ENCODE measurements at regions not wholly inside any gene's neighbourhood (a gene's known extent, or its start where the extent isn't known, plus 50 kb on each side); places are given as distances from the start of the nearest gene placed in this dataset.

DNA sequence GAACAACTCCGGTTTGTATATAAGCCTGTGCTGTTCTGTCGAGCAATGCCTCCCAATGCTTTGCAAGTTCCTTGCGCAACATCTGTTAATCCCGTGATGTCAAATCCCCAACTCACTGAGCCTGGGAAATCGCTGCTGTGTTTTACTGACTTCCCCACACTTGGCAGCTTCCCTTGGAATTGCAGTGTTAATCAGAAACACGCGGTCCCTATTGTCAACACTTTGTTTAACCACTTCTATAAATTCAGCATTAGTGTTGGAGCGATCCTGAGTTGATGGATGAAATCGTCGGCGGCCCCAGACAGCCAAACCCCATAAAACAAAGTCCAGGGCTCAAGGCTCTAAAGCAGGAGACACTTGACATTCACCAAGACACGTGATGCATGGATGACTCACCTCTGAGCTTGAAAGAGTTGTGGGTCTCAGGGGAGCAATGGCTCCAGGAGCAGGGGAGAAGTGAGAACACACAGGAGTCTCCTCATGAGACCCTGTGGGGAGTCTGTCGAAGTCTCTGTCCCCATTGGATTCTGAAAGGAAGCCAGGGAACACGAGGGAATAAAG lies 555.3 kb downstream of the MIAT start:
- DNase-seq = peak; percentile 92

DNA sequence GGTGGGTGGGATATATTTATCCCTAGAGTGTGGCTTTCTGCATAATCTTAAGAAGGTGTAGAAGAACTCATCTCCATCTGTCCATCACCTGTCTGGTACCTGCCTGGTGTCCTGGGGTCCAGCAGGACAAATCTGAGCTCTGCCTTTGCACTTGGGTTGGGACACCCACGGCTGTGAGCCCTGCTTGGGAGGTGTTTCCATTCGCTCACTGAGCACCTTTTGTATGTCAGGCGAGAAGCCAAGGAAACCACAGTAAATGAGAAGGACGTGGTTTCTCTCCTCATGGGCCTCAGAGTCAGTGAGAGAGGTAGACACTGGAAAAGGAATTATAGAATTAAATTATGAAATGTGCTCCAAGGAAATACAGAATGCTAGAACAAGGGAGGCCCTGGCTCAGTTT lies 555.9 kb downstream of the MIAT start:
- no peak for DNase-seq

DNA sequence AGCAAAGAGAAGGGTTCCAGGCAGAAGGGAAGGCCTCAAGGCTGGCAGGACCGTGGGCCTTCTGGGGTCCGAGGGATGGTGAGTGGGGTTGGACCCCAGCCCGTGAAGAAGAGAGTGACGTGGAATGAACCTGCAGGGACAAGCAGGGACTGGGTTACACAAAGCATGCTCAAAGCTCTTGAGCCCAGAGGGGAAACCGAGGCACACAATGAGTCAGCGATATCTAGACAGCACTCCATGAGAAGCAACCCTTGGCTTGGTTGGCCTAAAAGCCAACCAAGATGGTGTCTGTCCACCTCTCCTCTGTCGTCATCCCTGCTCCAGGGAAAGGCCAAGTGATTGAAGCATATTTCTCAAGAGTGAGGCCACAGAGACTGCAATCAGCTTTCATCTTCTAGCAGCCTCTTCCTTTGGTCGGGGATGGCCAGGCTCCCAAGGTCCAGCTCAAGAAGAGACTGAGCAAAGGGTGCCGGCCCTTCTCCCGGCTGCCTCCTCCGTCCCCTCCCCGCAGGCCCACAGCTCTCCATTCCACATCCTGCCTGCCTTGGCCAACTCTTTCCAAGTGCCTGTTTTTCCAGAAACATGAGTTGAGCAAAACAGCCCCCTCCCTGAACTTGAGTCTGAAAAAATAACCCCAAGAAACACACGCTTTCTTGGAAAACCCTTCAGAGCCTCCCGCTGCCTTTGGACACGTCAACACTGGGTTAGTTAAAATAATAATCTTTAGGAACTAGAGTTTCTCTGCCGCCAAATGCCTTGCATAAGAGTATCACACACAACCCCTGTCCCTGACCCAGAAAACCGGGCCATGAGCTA lies 556.6 kb downstream of the MIAT start:
- peak; percentile 91 for DNase-seq

DNA sequence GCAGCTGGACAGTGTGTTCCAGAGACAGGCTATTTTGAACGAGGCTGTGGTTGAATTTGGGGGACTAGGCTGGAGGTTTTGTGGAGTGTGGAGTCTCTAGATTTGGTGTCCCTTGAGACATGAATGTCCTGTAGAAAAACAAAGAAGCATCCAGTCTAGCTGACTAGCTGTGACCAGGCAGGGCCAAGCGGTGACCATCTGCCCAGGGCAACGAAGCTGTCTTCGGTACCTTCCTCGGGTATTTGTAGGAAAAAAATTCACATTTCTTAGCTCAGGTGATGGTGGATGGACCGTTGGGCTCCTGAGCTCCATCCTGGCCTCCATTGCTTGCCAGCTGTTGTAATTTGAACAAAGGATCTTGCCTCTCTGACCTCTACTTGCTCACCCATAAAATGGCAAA lies 557.3 kb downstream of the MIAT start:
- DNase-seq = no peak

DNA sequence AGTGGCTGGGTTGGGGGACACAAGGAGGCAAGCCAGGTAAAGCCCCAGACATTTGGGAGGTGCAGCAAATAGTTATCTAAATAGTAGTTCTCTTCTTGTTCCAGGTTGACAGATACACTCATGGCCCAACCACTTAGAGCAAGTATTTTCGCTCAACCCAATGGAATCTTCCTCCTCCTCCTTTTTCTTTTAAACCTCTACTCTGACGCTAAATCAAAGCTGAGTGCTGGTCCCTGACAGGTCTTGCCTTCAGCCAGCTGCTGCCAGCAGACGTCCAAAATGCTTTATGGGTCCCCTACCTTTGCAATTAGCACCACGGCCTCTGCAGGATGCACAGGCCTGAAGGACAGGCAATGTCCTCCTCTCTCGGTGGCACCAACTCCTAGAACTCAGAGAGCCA lies 558.5 kb downstream of the MIAT start:
- no peak for DNase-seq

DNA sequence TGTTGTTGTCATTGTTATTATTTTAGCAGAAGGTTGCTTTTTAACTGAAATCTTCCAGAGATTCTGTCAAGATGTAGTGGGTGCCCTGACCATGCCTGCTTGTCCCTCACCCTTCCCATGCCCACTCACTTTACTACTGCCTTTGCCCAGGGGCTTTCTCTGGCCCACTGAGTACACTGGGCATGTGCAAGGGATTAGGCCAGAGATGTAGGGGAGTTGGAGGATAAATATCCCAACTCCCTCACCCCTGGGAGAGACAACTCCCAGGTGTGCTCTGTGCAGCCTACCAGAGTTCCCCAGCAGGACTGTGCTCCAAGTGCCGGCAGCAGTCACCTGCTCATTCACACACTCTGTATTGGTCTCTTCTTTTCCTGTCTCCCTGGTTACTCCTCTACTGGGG lies 559.1 kb downstream of the MIAT start:
- no peak for DNase-seq

DNA sequence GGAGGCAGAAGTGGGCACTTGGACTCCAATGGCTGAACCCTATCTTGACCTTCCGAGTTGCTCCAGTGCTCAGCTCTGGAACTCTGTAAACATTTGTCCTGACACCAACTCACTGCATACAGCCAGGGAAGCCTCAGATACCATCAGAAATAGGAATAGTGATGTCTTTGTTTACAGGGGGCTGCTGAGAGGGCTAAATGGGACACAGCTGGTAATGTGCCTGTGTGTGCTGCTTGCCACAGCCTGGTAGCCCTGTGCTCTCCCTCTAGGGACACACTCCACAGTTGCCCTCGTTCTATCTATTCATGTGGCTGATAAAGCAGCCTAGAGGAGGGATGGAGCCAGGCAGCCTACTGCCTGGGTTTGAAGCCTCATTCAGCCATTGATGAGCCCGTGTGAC lies 559.8 kb downstream of the MIAT start:
- DNase-seq = no peak

DNA sequence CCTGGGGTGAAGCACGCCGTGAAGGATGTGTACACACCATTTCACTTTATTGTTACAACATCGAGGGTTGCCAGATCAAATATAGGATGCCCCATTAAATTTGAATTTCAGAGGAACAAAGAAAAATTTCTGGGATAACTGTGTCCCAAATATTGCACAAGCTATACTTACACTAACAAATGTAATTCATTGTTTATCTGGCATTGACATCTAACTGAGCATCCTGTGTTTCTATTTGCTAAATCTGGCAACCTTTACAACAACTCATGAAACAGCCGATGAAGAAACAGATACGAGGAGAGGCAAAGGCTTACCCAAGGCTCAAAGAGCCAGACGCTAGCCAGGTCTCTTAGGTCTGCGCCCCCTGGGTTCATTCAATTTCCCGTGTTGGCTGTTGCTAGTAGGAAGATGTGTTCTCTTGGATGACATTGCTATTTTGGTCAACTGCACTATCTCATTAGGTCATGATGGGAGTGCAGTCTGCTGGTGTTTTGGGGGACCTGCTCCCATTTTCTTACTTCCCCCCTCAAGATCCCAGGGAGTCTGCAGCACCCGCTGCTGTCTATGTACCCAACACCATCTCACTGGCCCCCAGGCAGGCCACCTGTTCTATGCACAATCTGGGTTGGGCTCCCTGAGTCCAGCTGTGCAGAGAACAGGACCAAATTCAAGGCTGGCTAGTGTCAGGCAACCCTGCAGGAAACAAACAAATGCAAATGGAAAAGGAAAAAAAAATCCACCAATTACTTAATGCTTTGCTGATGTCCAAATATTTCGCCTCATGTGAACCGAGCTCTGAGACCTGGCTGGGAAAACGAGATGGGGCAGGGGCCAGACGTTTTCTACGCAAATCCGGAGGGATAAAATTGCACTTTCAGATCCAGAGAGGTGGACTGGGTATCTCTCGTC lies 560.9 kb downstream of the MIAT start:
- peak; percentile 77 for DNase-seq

DNA sequence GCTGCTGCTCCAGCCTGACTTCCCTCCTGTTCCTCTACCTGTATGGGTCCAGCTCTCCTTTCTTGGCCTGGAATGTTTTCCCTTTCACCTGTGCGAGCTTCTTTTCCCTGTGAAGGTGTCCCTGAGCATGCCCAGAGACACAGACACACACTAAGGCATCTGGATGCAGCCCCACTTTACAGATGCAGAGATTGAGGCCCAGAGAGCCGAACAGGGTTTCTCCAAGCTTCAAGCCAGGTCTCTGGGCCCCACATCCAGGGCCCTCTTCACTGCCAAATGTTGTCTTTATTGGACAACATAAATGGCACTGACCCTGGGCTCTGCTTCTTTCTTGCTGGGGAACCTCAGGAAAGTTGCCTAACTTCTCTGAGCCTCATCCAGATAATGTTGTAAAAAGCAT lies 561.6 kb downstream of the MIAT start:
- DNase-seq = no peak

DNA sequence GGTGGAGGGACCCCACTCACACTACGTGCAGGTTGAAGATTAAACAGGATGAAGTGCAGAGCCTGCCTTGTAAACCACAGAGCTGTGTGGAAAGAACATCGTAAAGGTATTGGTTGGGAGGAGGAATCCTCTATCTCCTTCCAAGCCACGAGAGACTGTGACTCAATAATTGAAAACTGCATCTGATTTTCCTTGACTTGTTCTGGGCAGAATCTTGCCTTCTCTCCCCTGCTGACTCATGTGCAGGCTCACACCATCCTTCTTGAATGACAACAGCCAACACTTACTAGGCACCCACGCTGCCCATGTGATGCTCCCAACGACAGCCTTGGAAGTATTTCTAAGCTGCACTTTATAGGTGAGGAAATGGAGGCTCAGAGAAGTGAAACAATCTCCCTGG lies 563.0 kb downstream of the MIAT start:
- DNase-seq = no peak

DNA sequence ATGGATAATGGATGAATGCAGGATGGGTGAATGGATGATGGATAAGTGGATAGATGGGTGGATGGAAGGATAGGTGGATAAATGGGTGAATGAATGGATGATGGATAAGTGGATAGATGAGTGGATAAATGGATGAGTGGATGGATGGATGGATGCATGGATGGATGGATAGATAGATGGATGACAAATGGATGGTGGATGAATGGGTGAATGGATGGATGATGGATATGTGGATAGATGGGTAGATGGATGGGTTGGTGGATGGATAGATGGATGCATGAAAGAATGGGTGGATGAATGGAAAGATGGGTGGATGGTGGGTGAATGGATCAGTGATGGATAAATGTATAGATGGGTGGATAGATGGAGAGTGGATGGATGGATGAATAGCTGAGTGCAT lies 564.8 kb downstream of the MIAT start:
- no peak for DNase-seq

DNA sequence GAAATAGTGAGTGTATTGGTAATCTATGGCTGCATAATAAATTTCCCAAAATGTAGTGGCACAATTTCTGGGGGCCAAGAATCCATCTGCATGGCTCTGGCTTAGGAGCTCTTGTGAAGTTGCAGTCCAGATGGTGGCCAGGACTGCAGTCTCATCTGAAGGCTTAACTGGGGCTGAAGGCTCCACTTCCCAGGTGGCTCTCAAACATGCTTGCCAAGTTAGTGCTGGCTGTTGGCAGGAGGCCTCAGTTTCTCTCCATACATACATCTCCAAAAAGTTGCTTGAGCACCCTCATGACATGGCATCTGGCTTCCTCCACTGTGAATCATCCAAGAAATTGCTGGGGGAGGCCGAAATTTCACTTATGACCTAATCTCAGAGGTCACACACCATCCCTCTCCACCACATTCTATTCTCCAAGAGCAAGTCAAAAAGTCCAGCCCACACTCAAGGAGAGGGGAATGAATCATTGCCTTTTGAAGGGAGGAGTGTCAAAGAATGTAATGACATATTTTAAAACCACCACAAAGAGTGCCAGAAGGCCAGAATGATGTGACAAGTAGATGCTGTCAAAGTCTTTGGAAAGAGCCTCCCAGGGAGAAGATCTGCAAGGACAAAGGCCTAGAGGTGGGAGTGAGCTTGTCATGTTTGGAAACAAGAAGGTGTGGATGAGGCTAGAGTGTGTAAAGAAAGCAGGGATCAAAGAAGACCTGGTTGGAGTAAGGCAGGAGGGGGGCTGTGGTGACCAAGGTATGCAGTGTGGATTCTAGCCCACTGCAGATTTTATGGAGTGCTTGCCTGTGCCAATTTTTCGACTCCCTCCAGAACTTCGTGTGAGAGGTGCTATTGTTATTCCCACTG lies 566.2 kb downstream of the MIAT start:
- no peak for DNase-seq

DNA sequence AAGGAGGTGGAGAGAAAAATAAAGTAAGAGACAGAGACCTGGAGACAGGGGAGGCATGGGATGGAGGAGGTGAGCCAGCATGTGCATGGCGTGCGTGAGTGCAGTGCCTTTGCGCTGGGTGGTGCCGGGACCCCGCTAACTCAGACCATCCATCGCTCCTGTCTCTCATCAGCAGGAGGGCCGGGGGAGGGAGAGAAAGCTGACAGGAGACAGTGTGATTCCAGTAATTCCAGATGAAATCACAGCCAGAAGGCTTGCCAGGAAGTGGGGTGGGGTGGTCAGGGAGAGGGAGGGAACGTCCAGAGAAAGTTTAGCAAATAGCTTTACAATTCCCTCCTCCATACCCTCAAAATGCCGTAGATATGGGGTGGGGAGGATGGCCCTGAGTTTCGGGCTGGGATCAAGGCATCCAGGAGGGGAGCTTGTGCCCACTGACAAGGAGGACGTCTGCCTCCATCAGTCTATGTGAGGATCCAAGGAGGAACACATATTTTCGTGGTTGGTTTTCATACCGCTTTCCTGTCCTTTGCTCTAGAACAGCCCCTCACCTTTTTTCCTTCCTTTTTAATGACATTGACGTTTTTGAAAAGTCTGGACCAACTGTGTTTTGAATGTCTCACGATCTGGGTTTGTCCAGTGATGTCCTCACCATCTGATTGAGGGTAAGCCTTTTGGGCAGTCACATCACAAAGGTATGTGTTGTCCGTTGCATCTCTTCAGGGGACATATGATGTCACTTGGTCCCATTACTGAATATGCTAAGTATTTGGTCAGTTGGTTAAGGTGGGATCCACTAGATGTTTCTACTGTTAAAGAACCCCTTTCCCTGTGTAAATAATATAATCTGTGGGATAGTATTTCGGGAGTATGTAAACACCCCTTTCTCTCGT lies 567.3 kb downstream of the MIAT start:
- DNase-seq = peak; percentile 85

DNA sequence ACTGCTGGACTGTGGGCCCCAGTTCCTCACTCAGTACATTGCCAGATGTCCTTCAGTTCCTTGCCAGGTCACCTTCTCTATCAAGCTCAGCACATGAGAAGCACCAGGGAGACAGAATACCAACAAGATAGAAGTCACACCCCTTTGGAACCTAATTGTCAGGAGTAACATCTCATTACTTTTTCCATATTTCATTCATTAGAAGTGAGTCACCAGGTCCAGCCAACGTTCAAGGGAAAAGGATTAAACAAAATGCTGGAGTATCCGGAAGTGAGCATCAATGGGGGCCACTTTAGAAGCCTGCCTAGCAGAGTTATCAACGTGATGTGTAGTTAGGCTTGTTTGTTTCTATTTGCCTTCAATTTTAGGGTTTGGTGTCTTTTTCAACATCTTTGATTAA lies 569.3 kb downstream of the MIAT start:
- no peak for DNase-seq

DNA sequence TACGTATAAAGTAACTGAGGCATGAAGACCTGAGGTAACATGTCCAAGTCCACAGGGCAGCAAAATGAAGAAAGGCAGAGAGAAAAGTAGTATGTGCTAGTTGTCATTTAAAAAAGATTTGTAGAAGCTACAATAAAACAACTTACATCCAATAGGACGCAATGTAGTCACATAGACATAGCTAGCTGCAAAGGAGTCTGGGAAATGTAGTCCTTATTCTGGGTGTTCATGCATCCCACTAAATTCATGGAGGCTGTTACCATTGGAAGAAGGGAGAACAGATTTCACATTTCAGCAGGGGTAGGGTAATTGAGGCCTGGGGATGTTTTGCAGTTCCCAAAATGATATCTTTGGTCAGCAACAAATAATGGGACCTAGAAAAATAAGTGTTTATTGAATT lies 571.4 kb downstream of the MIAT start:
- DNase-seq = no peak

DNA sequence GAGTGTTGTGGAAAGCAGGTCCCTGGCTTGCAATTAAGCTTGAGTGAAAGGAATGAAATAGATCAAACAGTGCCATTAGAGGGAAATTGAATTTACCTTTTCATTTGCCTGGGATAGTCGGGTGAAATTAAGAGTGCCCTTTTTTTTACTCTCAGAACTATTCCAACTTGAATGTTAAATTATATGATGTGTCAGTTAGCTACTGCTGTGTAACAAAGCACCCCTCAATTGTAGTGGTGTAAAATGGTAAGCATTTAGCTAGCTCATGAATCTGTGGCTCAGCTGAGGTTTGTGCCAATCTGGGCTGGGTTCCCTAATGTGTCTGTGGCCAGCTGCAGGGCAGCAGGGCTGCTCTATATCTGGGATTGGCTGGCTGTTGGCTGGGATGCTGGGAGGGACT lies 571.4 kb downstream of the MN1 start:
- DNase-seq = no peak

DNA sequence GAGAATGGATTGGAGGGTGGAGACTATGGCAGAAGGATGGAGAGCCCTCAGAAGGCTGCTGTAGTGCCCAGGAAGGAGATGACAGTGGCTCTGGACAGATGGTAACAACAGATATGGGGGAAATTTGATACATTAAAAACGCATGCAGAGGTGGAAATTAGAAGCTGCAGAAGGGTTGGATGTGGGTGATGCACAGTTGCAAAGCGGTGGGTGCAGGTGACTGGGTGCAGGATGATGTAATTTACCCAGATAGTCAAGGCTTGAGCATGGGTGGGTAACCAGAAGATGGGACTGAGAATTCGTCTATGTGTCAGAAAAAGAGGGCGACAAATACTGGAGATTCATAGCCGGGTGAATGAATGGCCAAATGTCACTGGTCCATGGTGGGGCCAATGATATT lies 570.3 kb downstream of the MN1 start:
- DNase-seq = no peak

DNA sequence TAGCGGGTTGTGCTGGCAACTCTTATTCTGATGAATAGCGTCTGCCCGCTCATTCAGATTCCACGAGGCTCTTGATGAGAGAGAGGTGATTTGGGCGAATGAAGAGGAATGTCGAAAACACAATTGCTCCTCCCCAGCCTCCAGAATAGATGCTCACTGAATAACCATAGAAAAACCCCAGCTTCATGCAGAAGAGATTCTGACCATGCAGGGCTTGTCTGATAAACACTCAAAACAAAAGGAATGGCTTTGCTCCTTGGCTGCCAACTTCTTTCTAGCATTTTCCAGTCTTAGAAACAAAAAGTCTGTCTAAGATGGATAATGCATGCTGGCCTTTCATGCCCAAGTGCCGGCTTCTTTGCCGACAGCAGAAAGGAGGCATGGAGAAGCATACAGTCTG lies 569.5 kb downstream of the MN1 start:
- no peak for DNase-seq

DNA sequence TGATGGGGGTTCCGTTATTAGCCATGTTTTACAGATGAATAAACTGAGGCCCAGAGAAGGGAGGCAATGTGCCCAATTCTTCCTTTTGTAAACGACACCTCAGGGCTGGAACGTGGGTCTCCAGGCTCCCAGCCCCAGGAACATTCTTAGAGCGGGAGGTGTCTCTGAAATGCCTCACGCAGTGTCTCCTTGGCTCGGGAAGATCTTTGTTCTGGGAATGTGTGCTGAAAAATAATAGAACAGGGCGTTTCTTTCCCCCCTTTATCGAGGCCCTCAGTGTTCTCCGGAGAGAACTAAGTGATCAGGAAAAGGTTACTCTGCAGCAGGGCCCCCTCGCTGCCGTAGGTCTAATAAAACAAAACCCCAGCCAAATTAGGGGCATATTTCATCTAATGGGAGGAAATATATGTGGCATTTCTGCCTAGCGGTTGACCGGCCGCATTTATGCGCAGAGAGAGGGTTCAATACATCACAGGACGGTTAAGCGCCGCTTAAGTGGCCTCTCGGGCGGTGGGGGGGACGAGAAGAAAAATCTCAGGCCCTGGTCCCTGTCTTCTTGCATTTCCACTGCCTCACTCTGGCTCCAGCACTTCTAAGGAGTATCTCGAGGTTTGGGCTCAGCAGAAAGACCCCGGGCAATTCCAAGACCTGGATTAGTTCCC lies 564.3 kb downstream of the MN1 start:
- DNase-seq = no peak

DNA sequence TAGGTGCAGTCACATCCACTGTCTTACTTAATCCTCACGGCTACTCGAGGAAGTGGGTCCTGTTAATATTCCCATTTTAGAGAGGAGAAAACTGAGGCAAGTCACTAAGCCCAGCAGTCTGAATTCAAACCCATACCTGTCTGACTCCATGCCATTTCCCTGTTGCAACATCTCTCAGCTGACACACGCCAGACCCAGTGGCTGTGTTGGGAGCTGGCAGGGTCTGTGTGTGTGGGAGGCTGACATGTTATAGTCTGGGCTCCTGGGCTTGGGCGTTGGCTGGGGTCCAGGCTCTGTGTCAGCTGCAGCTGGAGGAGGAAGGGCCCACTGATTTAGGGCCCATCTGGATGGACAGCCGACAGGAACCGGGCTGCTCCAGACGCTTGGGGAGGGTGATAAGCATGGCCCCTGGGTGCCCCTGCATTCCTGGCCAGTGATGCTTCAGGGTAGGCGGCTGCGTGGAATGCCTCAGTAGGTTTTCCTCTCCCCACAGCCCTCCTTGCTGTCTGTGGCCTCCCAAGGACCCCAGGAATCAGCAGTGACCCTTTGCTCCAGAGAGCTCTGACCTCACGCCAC lies 562.5 kb downstream of the MN1 start:
- DNase-seq = peak; percentile 88

DNA sequence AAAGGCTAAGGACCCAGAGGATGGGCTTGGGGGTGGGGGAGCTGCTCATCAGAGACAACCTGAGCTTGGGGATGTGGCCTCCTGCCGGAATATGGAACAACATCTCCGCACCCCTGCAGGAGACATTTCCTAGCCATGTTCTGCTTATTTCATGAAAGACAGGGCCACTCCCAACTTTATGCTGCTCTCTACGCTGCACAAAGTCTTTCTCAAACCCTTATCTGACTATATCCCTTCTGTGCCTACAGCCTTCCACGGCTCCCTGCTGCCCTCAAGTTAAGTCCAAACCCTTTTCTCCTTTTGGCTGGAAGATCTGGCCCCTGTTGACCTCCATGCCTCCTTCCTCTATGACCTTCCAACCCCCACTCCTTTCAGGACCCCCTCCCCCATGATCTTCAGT lies 562.0 kb downstream of the MN1 start:
- DNase-seq = no peak

Measured in femur (tissue), 1 donor.